NCI-H2107 treated with DMSO at 0.1 percent for 48 hours (cell line): ENCODE measurements at regions not wholly inside any gene's neighbourhood (a gene's known extent, or its start where the extent isn't known, plus 50 kb on each side); places are given as distances from the start of the nearest gene placed in this dataset.

Experiments
- DNase-seq: peaks from one replicate; lab custom pipeline; 2025; ENCODE audit not compliant: unreplicated experiment; lab: John Stamatoyannopoulos, UW

GRCh38 chr11:128367573-128367972 is 219.8 kb downstream of the ETS1 start:
- DNase-seq: no peak

DNA sequence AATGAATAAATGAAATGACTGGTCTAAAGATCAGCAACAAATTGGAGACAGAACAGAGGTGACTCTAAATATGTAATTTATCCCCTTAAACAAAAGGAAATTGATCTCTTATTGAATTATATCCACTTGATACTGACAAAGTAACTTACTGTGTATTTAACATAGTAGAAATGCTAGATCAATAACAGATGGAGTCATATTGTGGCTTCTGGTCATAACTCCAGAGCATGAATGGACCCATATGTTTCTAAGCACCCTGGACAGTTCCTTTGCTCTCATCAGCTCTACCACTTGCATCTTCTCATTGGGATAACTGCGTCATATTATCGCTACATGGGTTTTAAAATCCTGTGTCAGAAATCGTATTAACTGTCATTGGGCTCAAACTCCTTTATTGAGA is 222.3 kb downstream of the ETS1 start:
- DNase-seq: no peak

DNA sequence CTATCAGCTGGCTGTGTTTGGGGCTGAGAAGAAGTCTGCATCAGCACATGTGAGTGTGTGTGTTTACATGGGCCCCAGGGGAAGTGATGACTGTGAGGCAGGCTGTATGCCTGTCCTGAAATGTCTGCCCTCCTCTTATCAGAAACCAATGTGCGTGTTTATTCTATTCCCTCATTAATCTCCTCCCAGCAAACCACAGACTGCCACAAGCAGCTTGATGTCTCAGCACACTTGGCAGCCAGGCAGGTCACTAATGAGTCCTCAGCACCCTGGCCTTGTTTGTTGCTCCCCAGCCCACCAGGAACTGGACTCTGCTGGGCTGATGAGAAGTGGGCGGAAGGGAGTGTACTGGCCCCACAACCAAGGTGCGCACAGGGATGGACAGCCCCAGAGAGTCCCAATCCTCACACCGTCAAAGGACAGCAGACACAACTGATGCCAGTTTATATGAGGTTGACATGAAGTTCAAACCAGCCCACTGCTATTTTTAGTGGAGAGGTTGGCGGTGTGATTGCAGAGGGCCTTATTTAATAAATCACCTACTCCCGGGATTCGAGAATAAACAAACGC is 225.8 kb downstream of the ETS1 start:
- DNase-seq: peak; percentile 14

GRCh38 chr11:128359515-128359914 is 227.8 kb downstream of the ETS1 start:
- DNase-seq: no peak

DNA sequence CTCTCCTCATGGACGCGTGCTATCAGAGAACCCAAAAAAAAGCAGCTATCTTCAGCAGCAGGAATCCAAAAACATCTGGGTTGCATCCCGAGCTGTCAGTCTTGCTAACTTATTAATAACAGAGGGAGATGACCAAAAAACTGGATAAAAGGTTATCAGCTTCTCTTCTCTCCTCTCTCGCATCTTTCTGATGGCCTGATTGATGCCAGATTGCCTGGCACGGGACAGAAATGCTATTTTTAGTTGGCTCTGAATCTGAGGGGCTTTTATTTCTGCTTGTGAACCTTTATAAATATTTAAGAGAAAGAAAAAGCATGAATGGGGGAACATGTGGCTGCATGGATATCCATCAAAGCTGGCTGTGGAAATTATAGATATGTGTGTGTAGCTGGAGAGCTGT is 230.3 kb downstream of the ETS1 start:
- no peak for DNase-seq

DNA sequence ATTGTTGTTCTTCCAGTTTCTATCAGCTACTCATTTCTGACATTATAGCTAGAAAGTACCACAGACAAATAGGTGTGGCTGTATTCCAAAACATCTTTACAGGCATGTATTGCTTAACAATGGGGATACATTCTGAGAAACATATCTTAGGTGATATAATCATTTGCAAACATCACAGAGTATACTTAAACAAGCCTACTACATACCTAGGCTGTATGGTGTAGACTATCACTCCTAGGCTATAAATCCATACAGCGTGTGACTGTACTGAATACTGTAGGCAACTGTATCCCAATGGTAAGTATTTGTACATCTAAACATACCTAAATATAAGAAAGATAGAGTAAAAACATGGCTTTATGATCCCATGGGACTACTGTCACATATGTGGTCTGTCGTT is 231.8 kb downstream of the ETS1 start:
- DNase-seq: no peak

DNA sequence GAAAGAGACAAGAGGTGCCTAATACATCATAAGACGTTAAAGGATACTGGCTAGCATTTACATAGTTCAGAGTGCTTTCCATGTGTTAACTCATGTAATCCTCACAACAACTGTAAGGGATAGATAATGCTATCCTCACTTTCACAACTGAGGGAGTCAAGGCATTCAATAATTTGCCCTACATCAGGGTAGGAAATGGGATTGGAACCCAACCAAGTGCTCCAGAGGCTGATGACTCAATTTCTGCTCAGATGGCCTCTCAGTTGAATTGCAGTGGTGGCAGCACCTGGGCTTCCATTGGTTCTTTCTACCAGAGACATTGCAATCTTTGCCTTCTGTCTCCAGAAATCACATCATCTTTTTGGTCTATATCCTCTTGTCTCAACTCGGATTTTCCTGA is 232.9 kb downstream of the ETS1 start:
- no peak for DNase-seq

DNA sequence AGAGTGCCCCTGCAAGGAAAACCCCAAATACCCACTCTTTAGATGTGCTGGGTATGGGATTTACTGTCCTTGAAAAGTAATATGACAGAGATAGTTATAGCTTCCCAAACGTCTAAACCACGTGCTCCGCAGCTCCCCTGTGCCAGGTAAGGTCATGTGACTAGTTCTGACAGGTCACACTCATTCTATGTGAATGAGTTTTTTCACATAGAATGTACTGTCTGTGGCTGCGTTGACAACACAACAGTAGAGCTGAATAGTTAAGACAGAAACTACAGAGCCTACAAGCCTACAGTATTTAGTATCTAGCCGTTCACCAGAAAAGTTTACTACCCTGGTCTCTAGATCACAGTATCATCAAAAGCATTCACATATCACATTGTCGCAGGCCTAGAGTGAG is 236.2 kb downstream of the ETS1 start:
- no peak for DNase-seq

GRCh38 chr11:128349650-128350299 is 237.6 kb downstream of the ETS1 start:
- no peak for DNase-seq

DNA sequence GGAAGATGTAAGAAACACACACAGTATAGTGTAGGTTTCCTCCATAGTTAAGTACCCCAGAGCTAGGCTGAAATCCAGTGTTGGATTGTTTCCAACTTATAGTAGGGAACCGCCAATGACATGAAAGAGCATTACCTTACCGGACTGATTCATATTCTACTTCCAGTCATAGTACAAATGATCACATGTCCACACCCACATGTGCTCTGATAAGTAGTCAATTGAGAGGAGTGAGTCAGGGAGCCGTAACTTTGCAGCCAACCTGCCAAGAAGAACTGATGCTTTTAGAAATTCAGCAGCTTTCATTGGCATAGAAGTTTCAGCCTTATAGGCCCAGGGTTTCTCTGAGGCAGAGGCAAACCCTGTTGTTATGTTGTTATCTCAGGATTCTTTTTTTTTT is 240.6 kb downstream of the ETS1 start:
- no peak for DNase-seq

DNA sequence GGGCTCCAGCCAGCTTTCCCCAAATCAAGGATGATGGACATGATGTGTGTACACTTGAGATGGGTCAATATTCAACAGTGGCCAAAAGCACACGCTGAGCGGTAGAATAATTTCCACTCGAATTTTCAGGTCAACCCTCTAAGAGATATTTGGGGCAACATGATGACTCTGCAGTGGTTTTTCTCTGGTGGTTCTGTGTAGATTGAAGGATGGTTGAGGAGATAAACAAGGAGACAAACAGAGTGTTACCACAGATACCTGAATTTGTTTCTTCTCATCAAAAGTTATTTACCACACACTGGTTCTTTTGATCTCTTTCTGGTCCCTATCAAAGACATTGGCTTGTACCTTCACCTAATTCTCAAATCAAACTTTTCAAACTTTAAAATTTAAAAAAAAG is 242.0 kb downstream of the ETS1 start:
- no peak for DNase-seq

DNA sequence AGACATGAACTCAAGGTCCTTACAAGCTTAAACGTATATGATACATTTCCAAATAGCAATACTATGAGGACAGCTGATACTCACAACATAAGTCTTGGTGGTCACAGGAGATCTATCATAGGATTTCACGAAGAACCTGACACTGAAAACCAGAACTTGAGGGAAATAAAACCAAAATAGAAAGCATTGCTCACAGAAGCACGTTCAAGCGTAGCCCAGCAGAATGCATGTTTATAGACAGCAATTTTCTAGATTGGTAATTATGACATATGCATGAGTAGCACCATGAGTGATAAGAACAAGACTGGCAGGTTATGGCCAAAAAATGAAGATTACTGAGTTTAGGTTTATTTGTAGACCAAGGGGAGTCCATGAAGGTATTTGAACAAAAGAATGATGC is 243.5 kb downstream of the ETS1 start:
- no peak for DNase-seq

GRCh38 chr11:128343135-128343514 is 244.2 kb downstream of the ETS1 start:
- no peak for DNase-seq

GRCh38 chr11:128342511-128343134 is 244.7 kb downstream of the ETS1 start:
- DNase-seq: peak; percentile 66

DNA sequence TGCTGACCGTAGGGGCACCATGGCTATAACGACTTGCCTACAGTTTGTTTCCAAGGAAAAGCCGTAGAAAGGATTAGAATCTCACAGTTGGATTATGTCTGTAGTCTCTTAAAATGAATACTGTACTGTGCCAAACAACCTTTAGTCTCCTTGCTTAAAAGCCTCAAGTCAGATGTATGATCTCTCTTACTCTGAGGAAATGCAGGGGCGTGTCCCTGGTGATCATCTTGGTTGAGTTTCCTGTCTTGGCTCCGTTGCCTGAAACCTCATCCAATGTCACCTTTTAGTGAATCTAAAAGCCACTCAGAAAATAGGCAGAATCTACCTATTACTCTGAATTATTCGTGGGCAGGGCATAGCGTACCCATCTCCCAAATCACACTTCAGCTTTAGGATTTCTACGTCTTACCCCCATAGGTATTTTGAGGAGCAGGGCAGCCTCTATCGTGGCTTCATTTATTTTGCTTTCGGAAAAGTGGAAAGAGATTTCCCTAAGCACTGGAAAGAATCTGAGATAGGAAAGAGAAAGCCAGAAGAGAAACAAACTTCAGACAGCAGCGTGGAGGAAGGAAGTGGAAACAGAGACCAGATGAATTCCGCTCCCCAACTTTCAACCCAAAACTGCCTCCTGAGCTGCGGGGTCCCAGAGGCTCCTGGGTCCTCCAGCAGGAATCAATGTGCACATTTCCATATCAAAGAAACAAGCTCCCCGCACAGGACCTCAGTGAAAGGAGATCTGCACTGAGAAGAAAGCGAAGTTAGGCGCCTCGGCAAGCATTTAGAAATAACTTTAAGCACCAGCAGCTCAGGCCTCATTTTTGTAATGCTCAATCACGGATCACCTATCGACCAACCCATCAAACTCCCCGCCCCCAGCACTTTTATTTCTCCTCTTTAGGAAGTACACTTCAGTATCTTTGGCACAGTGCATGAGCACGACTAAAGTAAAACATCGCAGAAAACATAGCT is 245.8 kb downstream of the ETS1 start:
- DNase-seq: no peak

GRCh38 chr11:128339792-128340191 is 247.6 kb downstream of the ETS1 start:
- no peak for DNase-seq

GRCh38 chr11:128338811-128339210 is 248.5 kb downstream of the ETS1 start:
- DNase-seq: no peak

DNA sequence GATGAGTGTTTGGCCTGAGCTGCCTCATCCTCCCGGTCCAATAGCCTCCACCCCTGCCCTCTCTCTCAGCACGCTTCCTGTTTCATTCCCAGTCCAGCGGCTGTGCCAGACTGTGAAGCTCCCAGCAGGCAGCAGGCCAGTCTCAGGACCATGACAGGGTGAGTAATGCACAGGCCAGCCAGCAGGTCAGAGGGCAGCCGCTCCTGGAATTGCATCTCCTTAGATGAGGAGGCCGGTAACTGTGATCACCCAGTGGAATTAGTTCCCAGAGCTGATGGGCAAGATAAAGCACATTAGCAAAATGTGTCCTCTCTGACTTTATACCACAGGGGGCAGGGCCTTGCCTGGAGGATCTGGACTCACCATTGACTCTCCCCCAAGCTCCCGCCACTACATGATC is 251.2 kb downstream of the ETS1 start:
- DNase-seq: no peak

DNA sequence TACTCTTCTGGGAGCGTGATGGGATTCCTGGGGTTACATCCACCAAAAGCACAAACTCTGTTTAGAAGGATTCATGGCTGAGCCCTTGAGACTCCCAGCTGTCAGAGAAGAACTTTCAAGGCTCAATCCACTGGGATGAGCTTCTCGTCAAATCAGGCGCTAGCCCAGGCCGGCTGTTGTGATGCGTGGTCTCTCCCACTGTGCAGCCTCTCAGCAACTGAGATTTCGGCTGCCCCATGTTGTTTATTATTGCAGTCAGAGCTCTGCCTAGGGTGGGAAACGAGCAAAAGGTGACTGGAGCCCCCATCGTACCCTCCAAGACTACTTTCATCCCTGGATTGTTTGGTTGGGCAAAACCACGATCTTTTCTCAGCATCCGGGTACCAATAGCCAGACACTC is 251.6 kb downstream of the ETS1 start:
- no peak for DNase-seq

GRCh38 chr11:128334311-128335044 is 252.9 kb downstream of the ETS1 start:
- DNase-seq: no peak

DNA sequence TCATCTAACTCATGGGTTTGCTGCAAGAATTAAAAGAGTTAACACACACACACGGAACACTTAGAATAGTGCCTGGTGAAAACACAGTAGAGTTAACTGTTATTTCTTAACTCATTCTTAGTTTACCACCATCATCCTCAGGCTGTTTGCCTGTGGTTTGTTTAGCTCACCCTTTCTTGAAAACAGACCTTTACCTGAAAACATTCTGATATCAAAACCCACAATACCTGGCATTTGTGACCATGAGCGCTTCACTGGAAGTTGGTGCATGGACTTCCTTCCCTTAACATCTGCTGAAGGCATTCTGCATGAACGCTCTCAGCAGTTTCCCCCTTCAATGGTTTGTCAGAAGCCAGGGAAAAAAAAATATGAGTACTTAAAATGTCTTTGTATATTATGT is 256.0 kb downstream of the ETS1 start:
- DNase-seq: no peak
